GM12878 (cell line): ENCODE measurements at regions not wholly inside any gene's neighbourhood (a gene's known extent, or its start where the extent isn't known, plus 50 kb on each side); places are given as distances from the start of the nearest gene placed in this dataset.

Experiments
- ATAC-seq: fragments of 200-7000 bp; cut with Tn5 transposase; 3 replicates; pipeline ENCODE4 v1.9.1; 2020; ENCODE audit warnings: mild to moderate bottlenecking, moderate library complexity
- BruUV-seq: library from RNA; stranded (reverse); fragments of 400-500 nt; replicated peaks from 2 replicates; lab custom pipeline; 2021; lab: Mats Ljungman, UMichigan
- CTCF ChIA-PET: fragments of 300-600 bp; sonication (Branson Sonifier 250); formaldehyde crosslinking; extraction: SDS; loops from one replicate; lab custom pipeline; 2021; ENCODE audit warnings: inconsistent platforms; lab: Yijun Ruan, JAX
- POLR2A ChIA-PET: fragments of 350-600 bp; formaldehyde crosslinking; extraction: SDS; loops from one replicate; lab custom pipeline; 2021; ENCODE audit warnings: inconsistent platforms; lab: Charles Lee
- RAD21 ChIA-PET: fragments of 300-600 bp; sonication (Branson Sonifier 250); formaldehyde crosslinking; loops from one replicate; lab custom pipeline; 2023; ENCODE audit warnings: antibody characterized with exemption; ENCODE audit not compliant: unreplicated experiment; lab: Charles Lee
- SMC1A ChIA-PET: fragments of 300-600 bp; sonication (Branson Sonifier 250); formaldehyde crosslinking; loops from one replicate; lab custom pipeline; 2023; ENCODE audit not compliant: unreplicated experiment, uncharacterized antibody; lab: Charles Lee
- DNase-seq: peaks from one replicate; pipeline ENCODE4 v3.0.0-alpha.2; 2011; ENCODE audit warnings: low read depth, low spot score
- FAIRE-seq: peaks from 3 replicates; lab custom pipeline; 2011; peaks lifted over from hg19 to GRCh38; lab: Jason Lieb, UNC
- H2AFZ ChIP-seq: 2 replicates; pipeline ENCODE4 v1.6.0; 2011; ENCODE audit warnings: low read depth, low read length, control low read depth; ENCODE audit not compliant: control insufficient read depth
- H3K27ac ChIP-seq: 2 replicates; pipeline ENCODE4 v1.5.1; 2011; ENCODE audit warnings: control low read depth; ENCODE audit not compliant: control insufficient read depth, insufficient read depth
- H3K27me3 ChIP-seq, 2 experiments: replicated peaks in 1 of 2; 2 replicates each; pipeline versions ENCODE4 v1.6.0 to v1.6.1; 2011; ENCODE audit warnings: low read length in 1 of 2; ENCODE audit not compliant: control insufficient read depth in 2 of 2, insufficient read depth in 2 of 2
- H3K36me3 ChIP-seq, 2 experiments: 2 replicates each; pipeline ENCODE4 v1.5.1; 2011; ENCODE audit warnings: low read length in 1 of 2; ENCODE audit not compliant: control insufficient read depth in 2 of 2, insufficient read depth in 2 of 2
- H3K4me1 ChIP-seq: 2 replicates; pipeline ENCODE4 v1.6.1; 2011; ENCODE audit warnings: mild to moderate bottlenecking, low read length, moderate library complexity, mixed read lengths; ENCODE audit not compliant: control insufficient read depth, insufficient read depth
- H3K4me2 ChIP-seq: 2 replicates; pipeline ENCODE4 v1.6.0; 2011; ENCODE audit warnings: control low read depth; ENCODE audit not compliant: control insufficient read depth, insufficient read depth
- H3K4me3 ChIP-seq: fragments of 200-600 bp; sonication (generic); 2 replicates; pipeline ENCODE4 v1.5.1; 2016
- H3K79me2 ChIP-seq: 2 replicates; pipeline ENCODE4 v1.6.0; 2011; ENCODE audit warnings: low read length; ENCODE audit not compliant: control insufficient read depth, insufficient read depth
- H3K9ac ChIP-seq: 2 replicates; pipeline ENCODE4 v1.8.0; 2011; ENCODE audit warnings: low read length, control low read depth, mixed read lengths; ENCODE audit not compliant: control insufficient read depth, insufficient read depth
- H3K9me3 ChIP-seq: replicated peaks from 3 replicates; pipeline ENCODE4 v1.5.1; 2011; ENCODE audit warnings: mild to moderate bottlenecking, low read length; ENCODE audit not compliant: control insufficient read depth, insufficient read depth
- H4K20me1 ChIP-seq: 2 replicates; pipeline ENCODE4 v1.6.0; 2011; ENCODE audit not compliant: control insufficient read depth, insufficient read depth
- ATF2 ChIP-seq: IDR thresholded peaks from 2 replicates; pipeline ENCODE4 v1.6.1; 2012; ENCODE audit warnings: low read length, inconsistent platforms
- BHLHE40 ChIP-seq, 2 experiments: fragments of 450-650 bp in 1 of 2; IDR thresholded peaks; 2 replicates each; pipeline ENCODE4 v1.6.1; 2011 to 2017; ENCODE audit warnings: low read depth in 2 of 2, borderline replicate concordance in 1 of 2, improper control_type of control experiment in 1 of 2, low read length in 1 of 2, mild to moderate bottlenecking in 1 of 2
- EP300 ChIP-seq, 2 experiments: fragments of 150-350 bp in 1 of 2; IDR thresholded peaks; 2 replicates each; pipeline ENCODE4 v1.6.1; 2011 to 2012; ENCODE audit warnings: low read depth in 2 of 2, low read length in 2 of 2, borderline replicate concordance in 1 of 2, improper control_type of control experiment in 1 of 2, inconsistent platforms in 1 of 2; ENCODE audit not compliant: control insufficient read depth in 1 of 2
- FOS ChIP-seq: IDR thresholded peaks from 3 replicates; pipeline ENCODE4 v1.6.1; 2011; ENCODE audit warnings: borderline replicate concordance; ENCODE audit not compliant: insufficient read length; ENCODE audit errors: extremely low read depth
- JUNB ChIP-seq: IDR thresholded peaks from 2 replicates; pipeline ENCODE4 v1.6.1; 2016; ENCODE audit warnings: antibody characterized with exemption, mild to moderate bottlenecking
- PAX8 ChIP-seq: fragments of 450-650 bp; IDR thresholded peaks from 2 replicates; pipeline ENCODE4 v1.6.1; 2017; ENCODE audit warnings: mild to moderate bottlenecking, moderate library complexity
- SP1 ChIP-seq: IDR thresholded peaks from one replicate; pipeline ENCODE4 v1.6.1; 2011; ENCODE audit warnings: low read depth, low read length
- TCF12 ChIP-seq: IDR thresholded peaks from 2 replicates; pipeline ENCODE4 v1.6.1; 2011; ENCODE audit warnings: low read depth, mild to moderate bottlenecking, low read length
- ZNF384 ChIP-seq: IDR thresholded peaks from 2 replicates; pipeline ENCODE4 v1.6.1; 2012; ENCODE audit warnings: low read depth, mild to moderate bottlenecking, low read length, improper control_type of control experiment, borderline replicate concordance
- WGBS: methylation state at CpG from one replicate; pipeline ENCODE4 v1.1.6; 2016; ENCODE audit warnings: low lambda C conversion rate; ENCODE audit not compliant: insufficient replicate concordance, insufficient coverage; ENCODE audit errors: missing lambda C conversion rate; 5-methylcytosine and 5-hydroxymethylcytosine counted together
- in situ Hi-C: fragments of 300-500 bp; cut with MboI; formaldehyde crosslinking; loops from 9 replicates; pipeline ENCODE4 v1.14.3; 2018; ENCODE audit warnings: mixed read lengths
- intact Hi-C: fragments of 100-400 bp; cut with micrococcal nuclease; formaldehyde crosslinking; loops from one replicate; pipeline ENCODE4 v1.14.2; 2022; ENCODE audit not compliant: unreplicated experiment

GRCh38 chr1:79353224-79353623 lies 346.7 kb upstream of the ADGRL4 start (continued):
- TF ChIP-seq PAX8: no peak
- TF ChIP-seq FOS: no peak
- TF ChIP-seq JUNB: no peak
- TF ChIP-seq BHLHE40 (IDR thresholded peaks at IDR 0.05; ENCODE audit: borderline replicate concordance in 1 of 2, low read depth in 2 of 2, low read length in 1 of 2): no peak
- TF ChIP-seq ATF2: no peak
- TF ChIP-seq SP1: no peak

- no peak overlapping the region for H3K4me3 ChIP-seq
- ChIA-PET CTCF (no interaction called here), RAD21 (no interaction called here), SMC1A (interaction anchor here (0.6 kb wide), 1 partner anchor 14 kb away, joined by 3 read pairs; no protein-coding TSS in a partner anchor), POLR2A (no interaction called here)
- H3K4me2 ChIP-seq: no peak overlapping the region
- no peak overlapping the region for H3K9ac ChIP-seq
- H3K79me2 ChIP-seq: no peaks in the 10 kb centered on the region
- DNase-seq (no peak), ATAC-seq (no peak), FAIRE-seq (no peak)
- no peaks in the 10 kb centered on the region for H3K36me3 ChIP-seq
- H3K27me3 ChIP-seq: no peaks in the 10 kb centered on the region
- H2AFZ ChIP-seq: no peak overlapping the region
- H3K9me3 ChIP-seq: no peaks in the 10 kb centered on the region
- no peaks in the 10 kb centered on the region for H4K20me1 ChIP-seq
- H3K4me1 ChIP-seq: no peaks in the 10 kb centered on the region
- intact Hi-C loops: no loop called here
- H3K27ac ChIP-seq: no peak overlapping the region
- in situ Hi-C loops: no loop called here
- TF ChIP-seq ZNF384 (no peak), EP300 (IDR thresholded peaks at IDR 0.05; ENCODE audit: borderline replicate concordance in 1 of 2, control insufficient read depth in 1 of 2, low read depth in 2 of 2, low read length in 2 of 2) (no peak), TCF12 (no peak)
- 13% methylated on average over 3 of the region's 3 CpGs for WGBS
- BruUV-seq: no TSS peak
These were observed 320.3 kb upstream of the ADGRL4 start for GRCh38 chr1:79326875-79327274.
